GM12874 (cell line): ENCODE measurements at regions not wholly inside any gene's neighbourhood (a gene's known extent, or its start where the extent isn't known, plus 50 kb on each side); places are given as distances from the start of the nearest gene placed in this dataset.

Experiments
- CTCF ChIP-seq: IDR thresholded peaks from 2 replicates; pipeline ENCODE4 v1.5.1; 2011; ENCODE audit warnings: low read depth, mild to moderate bottlenecking, control low read depth, low read length, moderate library complexity; ENCODE audit not compliant: insufficient read depth

DNA sequence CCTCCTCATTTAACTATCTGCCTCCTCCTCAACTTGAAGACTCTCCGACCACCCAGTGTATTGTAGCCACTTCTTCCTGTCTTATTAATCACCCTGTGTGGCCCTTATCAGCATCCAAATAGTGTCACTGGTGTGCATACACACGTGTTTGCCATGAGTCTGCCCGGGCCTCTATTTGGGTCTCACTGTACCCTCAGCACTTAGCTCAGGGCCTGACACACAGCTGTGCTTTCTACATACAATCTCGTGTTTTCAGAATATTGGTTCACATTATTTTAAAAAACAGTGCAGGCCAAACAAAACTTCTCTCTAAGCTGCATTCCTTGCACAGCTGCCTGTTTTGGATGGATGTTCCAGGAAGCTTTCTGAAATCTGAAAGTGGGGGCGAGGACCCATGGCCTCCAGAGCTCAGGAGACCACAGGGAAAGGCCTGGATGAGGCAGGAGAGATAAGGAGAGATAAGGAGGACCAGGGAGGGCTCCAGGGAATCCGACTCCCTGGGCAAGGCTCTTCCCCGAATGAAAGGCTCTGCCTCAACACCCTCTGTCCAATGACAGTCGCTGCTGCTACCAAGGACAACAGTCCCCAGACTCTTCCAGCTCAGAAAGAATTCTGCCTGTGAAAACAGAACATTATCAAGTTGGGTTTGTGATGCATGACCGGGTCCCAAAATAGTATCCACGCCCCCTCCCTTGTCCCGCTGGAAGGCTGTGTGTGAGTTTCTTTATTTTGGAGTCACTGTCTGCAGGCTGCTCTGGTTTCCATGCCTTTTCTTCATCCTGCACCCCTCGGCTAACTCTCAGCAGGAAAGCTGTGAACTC, 255.6 kb downstream of the NSG2 start:
- TF ChIP-seq CTCF, result no peak

DNA sequence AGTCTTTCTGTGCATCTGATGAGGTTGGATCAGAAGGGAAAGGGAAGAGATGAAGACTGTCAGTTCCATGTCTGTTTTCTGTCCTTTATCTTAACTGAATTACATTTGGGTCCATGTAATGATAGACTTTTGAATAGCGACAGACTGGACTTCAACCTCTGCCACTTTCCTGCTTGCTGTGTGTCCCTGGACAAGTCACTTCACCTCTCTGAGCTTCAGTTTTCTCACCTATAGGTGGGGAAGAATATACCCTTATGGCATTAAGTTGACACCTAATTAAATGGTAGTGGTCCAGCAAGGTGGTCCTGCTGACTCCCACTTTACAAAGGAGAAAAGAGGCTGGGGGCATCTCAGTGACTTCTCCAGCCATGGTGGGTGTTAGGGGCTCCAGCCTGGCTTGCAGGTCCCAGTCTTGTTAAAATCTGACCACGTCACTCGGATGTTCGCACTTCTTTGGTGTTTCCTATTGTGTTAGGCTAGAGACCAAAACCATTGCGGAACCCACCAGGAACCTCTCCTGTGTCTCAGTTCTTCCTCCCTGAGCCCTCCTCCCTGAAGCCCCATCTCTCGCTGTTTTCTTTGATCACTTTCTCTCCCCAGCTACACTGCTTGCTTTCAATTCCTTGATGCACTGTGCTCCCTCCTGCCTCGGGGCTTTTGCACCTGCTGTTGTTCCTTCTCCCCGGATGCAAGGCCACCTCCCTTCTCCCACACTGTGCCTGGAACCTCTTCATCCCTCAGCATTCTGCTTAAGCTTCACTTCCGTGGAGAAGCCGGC, 256.5 kb downstream of the NSG2 start:
- TF ChIP-seq CTCF, result no peak

GRCh38 chr5:174303035-174303434, 257.5 kb downstream of the NSG2 start:
- no peak for TF ChIP-seq CTCF

- TF ChIP-seq CTCF, result no peak
These were observed 258.0 kb downstream of the NSG2 start for GRCh38 chr5:174303437-174304045.

GRCh38 chr5:174305241-174305681, 259.8 kb downstream of the NSG2 start:
- TF ChIP-seq CTCF, result no peak

DNA sequence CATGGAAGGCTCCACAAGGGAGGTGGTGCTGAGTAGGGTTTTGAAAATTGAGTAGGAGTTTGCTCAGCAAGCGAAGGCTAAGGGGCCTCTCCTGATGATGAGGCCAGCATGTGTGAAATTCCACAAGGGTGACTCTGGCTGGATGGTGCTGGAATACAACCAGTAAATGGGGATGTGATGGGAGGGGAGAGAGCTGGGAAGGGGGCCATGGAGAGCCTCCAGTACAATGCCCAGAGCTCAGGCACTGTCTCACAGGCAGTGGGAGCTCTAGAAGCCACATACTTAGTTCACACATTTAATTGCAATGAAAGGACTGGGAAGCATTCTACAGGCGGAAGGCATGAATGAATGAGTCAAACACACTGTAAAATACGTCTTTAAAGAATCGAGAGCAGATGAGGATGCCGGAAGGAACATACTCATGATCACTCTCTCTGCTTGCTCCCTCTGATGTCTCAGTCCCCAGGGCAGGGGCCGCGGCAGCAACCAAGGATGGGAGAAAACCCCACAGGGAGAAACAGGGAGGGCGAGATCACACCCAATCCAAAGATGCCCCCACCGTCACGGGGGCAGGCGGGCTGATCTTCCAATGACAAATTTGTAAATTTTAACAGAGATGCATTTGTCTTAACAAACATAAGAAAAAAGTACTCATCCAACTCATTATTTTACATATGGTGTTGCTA, 261.0 kb downstream of the NSG2 start:
- TF ChIP-seq CTCF, result no peak

- no peak for TF ChIP-seq CTCF
These were observed 261.5 kb downstream of the NSG2 start for GRCh38 chr5:174307031-174307408.
